ENCODE measurements at regions not wholly inside any gene's neighbourhood (a gene's known extent, or its start where the extent isn't known, plus 50 kb on each side); places are given as distances from the start of the nearest gene placed in this dataset.
A peak's percentile ranks its signal among the peaks of the same experiment; 100 is the strongest.

DNA sequence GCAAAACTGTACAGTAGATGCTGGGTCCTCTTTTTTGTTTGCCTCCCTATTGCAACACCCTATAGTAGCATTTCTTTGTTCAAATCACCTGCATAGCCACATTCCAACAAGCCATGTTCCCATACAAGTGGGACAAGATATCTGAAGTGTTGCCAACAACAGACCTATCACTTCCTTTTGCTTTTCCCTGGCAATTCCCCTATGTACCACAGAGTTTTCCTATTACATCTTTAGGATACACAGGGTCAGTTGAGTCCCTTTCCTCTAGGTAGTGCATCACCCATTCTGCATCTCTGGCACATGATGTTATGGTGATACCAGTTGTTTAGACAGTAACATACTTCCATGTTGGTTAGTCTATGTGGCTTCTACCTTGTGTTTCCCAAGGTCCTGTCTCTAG is 125.1 kb upstream of the FBXL7 start:
- H3K36me3 Mint-ChIP-seq: no peaks in the 10 kb centered on the region
- intact Hi-C loops (cut with micrococcal nuclease): no loop called here
- peaks cover 0 to 1% of the 10 kb centered on the region in 2 donors for H3K27me3 Mint-ChIP-seq
- H3K27me3 ChIP-seq (ENCODE audit: insufficient read depth, low read length): no peaks in the 10 kb centered on the region
- no peaks in the 10 kb centered on the region for H3K9me3 ChIP-seq (ENCODE audit: control insufficient read depth in 1 of 2, low read length in 2 of 2)
- no peak for DNase-seq
- no peaks in the 10 kb centered on the region for H3K4me1 ChIP-seq (ENCODE audit: insufficient read depth, low read length)
- H3K9me3 Mint-ChIP-seq: peaks cover 0 to 13% (median 4%) of the 10 kb centered on the region in 8 donors
- H3K36me3 ChIP-seq (ENCODE audit: insufficient read depth, low read length): no peaks in the 10 kb centered on the region
- peak overlapping the region in 1 of 7 donors; percentile 28 for H3K27ac Mint-ChIP-seq
- H3K4me3 ChIP-seq (ENCODE audit: low read length in 2 of 2): no peak overlapping the region
- H3K4me1 Mint-ChIP-seq: no peaks in the 10 kb centered on the region
- no peak overlapping the region for H3K4me3 Mint-ChIP-seq
- ChIA-PET CTCF (ENCODE audit: partially characterized antibody) (no interaction called here), POLR2A (ENCODE audit: partially characterized antibody) (no interaction called here)
- no peak overlapping the region for H3K27ac ChIP-seq (ENCODE audit: low read depth, low read length)

DNA sequence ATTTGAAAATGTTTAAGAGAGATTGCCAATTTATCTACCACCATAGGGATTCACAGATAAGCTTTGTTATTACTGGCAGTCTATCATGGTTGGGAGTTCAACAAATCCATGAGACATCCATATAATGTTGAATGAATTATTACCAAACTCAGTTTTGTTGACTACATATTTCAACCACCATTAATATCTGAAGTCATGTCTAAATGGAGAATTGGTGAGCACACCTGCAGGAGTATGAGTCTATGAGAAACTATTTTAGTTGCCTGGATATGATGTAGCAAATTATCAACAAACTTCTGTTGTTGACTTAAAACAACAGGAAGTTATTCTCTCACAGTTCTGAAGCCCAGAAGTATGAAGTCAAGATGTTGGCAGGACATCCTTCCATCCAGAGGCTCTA is 126.8 kb upstream of the FBXL7 start:
- intact Hi-C loops (cut with micrococcal nuclease): no loop called here
- Mint-ChIP-seq H3K4me1 (no peaks in the 10 kb centered on the region), H3K27ac (no peak overlapping the region), H3K9me3 (peaks cover 0 to 9% (median 5%) of the 10 kb centered on the region in 8 donors), H3K27me3 (peaks cover 0 to 1% of the 10 kb centered on the region in 2 donors), H3K4me3 (no peak overlapping the region), H3K36me3 (no peaks in the 10 kb centered on the region)
- H3K27ac ChIP-seq (ENCODE audit: low read depth, low read length): no peak overlapping the region
- ChIA-PET POLR2A (ENCODE audit: partially characterized antibody) (no interaction called here), CTCF (ENCODE audit: partially characterized antibody) (no interaction called here)
- H3K9me3 ChIP-seq (ENCODE audit: control insufficient read depth in 1 of 2, low read length in 2 of 2): no peaks in the 10 kb centered on the region
- H3K4me3 ChIP-seq (ENCODE audit: low read length in 2 of 2): no peak overlapping the region
- no peaks in the 10 kb centered on the region for H3K4me1 ChIP-seq (ENCODE audit: insufficient read depth, low read length)
- H3K36me3 ChIP-seq (ENCODE audit: insufficient read depth, low read length): no peaks in the 10 kb centered on the region
- H3K27me3 ChIP-seq (ENCODE audit: insufficient read depth, low read length): no peaks in the 10 kb centered on the region
- no peak for DNase-seq

DNA sequence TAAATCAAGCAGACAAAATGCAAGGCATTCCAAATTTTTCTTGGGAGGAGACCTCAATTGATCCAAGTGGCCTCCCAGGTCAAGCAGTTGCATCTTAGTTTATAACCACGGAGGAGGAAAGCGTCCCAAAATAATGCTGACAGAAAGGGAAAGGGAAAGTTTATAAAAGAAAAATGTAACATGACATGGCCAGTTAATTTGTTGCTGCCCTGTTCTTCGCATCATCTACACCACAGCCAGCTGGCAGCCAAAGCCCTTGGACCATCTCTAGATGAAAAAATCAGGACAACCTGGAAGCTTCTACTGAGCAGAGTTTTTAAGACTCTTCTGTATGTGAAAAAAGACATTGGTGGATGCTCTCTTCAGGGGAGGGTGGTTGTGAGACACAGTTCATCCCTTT is 128.8 kb upstream of the FBXL7 start:
- no peak overlapping the region for H3K4me3 Mint-ChIP-seq
- no peak overlapping the region for H3K27ac Mint-ChIP-seq
- no peaks in the 10 kb centered on the region for H3K36me3 Mint-ChIP-seq
- Histone ChIP-seq H3K9me3 (ENCODE audit: control insufficient read depth in 1 of 2, low read length in 2 of 2) (no peaks in the 10 kb centered on the region), H3K27ac (ENCODE audit: low read depth, low read length) (no peak overlapping the region), H3K4me1 (ENCODE audit: insufficient read depth, low read length) (no peaks in the 10 kb centered on the region), H3K4me3 (ENCODE audit: low read length in 2 of 2) (no peak overlapping the region), H3K27me3 (ENCODE audit: insufficient read depth, low read length) (no peaks in the 10 kb centered on the region), H3K36me3 (ENCODE audit: insufficient read depth, low read length) (no peaks in the 10 kb centered on the region)
- POLR2A ChIA-PET (ENCODE audit: partially characterized antibody): no interaction called here
- CTCF ChIA-PET (ENCODE audit: partially characterized antibody): no interaction called here
- no peaks in the 10 kb centered on the region for H3K4me1 Mint-ChIP-seq
- DNase-seq: no peak
- intact Hi-C loops (cut with micrococcal nuclease): no loop called here
- H3K27me3 Mint-ChIP-seq: peaks cover 0 to 1% of the 10 kb centered on the region in 2 donors
- H3K9me3 Mint-ChIP-seq: peaks cover 0 to 8% (median 6%) of the 10 kb centered on the region in 8 donors

DNA sequence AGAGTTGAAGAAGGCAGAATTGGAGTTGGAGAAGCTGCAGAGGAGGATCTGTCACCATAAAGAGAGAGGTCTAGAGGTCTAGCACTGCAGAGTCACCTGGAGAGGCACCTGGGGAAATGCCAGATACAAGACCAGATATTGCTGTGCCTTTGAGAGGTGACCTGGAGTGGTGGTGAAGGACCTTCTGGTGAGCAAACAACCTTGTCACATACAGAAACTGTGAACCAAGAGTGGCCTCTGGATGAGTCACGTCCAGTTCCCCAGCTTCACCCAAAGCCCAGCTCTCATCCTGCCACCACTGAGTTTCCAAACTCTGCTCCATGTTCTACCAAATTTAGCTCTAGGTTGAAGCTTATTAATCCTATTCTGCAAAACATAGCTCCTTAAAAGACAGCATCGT is 131.1 kb upstream of the FBXL7 start:
- H3K27me3 ChIP-seq (ENCODE audit: insufficient read depth, low read length): no peaks in the 10 kb centered on the region
- Mint-ChIP-seq H3K27ac (no peak overlapping the region), H3K27me3 (peaks cover 0 to 1% of the 10 kb centered on the region in 2 donors), H3K9me3 (peaks cover 0 to 8% (median 4%) of the 10 kb centered on the region in 8 donors), H3K4me3 (no peak overlapping the region), H3K4me1 (no peaks in the 10 kb centered on the region), H3K36me3 (no peaks in the 10 kb centered on the region)
- no peak for DNase-seq
- CTCF ChIA-PET (ENCODE audit: partially characterized antibody): no interaction called here
- POLR2A ChIA-PET (ENCODE audit: partially characterized antibody): no interaction called here
- H3K4me3 ChIP-seq (ENCODE audit: low read length in 2 of 2): no peak overlapping the region
- H3K27ac ChIP-seq (ENCODE audit: low read depth, low read length): no peak overlapping the region
- no peaks in the 10 kb centered on the region for H3K4me1 ChIP-seq (ENCODE audit: insufficient read depth, low read length)
- intact Hi-C loops (cut with micrococcal nuclease): no loop called here
- no peaks in the 10 kb centered on the region for H3K36me3 ChIP-seq (ENCODE audit: insufficient read depth, low read length)
- H3K9me3 ChIP-seq (ENCODE audit: control insufficient read depth in 1 of 2, low read length in 2 of 2): no peaks in the 10 kb centered on the region

DNA sequence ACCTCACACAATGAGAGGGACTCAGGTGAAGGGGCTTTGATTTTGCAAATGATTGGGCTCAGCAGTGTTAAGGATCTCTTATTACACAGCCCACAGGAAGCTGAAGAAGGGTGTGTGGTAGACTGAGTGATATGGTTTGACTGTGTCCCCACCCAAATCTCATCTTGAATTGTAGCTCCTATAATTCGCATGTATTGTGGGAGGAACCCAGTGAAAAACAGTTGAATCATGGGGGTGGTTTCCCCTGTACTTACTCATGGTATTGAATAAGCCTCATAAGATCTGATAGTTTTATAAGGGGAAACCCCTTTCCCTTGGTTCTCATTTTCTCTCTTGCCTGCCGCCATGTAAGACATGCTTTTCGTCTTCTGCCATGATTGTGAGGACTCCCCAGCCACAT is 132.5 kb upstream of the FBXL7 start:
- H3K36me3 ChIP-seq (ENCODE audit: insufficient read depth, low read length): no peaks in the 10 kb centered on the region
- Mint-ChIP-seq H3K9me3 (peaks cover 0 to 6% (median 2%) of the 10 kb centered on the region in 8 donors), H3K4me3 (no peak overlapping the region), H3K27me3 (peaks cover 0 to 1% of the 10 kb centered on the region in 2 donors), H3K27ac (no peak overlapping the region), H3K4me1 (no peaks in the 10 kb centered on the region), H3K36me3 (no peaks in the 10 kb centered on the region)
- H3K4me3 ChIP-seq (ENCODE audit: low read length in 2 of 2): no peak overlapping the region
- ChIA-PET CTCF (ENCODE audit: partially characterized antibody) (no interaction called here), POLR2A (ENCODE audit: partially characterized antibody) (no interaction called here)
- H3K9me3 ChIP-seq (ENCODE audit: control insufficient read depth in 1 of 2, low read length in 2 of 2): no peaks in the 10 kb centered on the region
- intact Hi-C loops (cut with micrococcal nuclease): no loop called here
- no peaks in the 10 kb centered on the region for H3K4me1 ChIP-seq (ENCODE audit: insufficient read depth, low read length)
- no peak for DNase-seq
- H3K27me3 ChIP-seq (ENCODE audit: insufficient read depth, low read length): no peaks in the 10 kb centered on the region
- no peak overlapping the region for H3K27ac ChIP-seq (ENCODE audit: low read depth, low read length)

DNA sequence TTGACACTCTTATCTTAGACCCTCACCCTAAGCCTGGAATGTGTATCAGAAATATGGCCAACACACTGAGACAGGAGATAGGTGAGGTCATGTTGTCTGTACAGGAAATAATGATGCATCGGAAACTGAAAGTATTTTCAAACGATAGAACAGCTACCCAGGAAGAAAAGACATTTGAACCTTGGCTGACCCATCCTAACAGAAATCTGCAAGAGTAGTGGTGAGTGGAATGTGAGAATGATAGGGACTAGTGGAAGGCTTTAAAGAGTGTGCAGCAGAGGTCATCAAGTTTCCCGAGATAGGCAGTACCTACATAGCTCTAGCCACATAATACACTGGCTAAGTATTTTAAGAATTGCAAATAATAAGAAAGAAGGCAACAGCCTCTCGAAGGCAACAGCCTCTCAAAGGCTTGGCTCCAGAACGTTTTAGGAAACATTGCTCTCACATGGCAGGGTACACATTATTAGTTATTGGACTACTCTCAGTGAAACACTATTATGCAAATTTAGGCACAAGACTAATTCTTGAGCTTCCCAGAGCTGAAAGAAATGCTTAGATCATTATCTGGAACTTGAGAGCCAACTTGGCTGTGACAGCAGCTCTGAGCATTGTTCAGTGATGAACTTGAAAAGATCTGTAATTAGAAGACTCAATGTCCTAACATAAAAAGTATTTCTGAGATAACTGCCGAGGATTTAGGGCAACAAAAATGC is 133.1 kb upstream of the FBXL7 start:
- peaks cover 0 to 1% of the 10 kb centered on the region in 2 donors for H3K27me3 Mint-ChIP-seq
- CTCF ChIA-PET (ENCODE audit: partially characterized antibody): no interaction called here
- intact Hi-C loops (cut with micrococcal nuclease): no loop called here

DNA sequence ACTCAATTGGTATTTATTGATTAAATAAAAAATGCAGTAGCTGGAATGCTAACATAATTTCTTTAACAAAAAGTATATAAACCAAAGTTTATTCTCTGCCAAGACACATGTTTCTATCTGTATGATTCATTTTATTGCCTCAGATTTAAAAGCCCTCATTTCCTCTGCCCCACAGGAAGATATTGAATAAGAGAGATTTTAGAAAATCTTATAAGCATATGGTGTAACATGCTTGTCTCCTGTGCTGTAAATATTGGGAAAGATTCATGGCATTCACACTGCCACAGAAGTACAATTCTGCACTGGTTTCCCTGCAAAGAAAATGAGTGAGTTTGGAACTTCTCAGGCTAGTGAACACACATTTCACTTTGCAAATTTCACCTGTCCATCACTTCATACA is 134.9 kb upstream of the FBXL7 start:
- intact Hi-C loops (cut with micrococcal nuclease): no loop called here
- Histone ChIP-seq H3K4me3 (ENCODE audit: low read length in 2 of 2) (no peak overlapping the region), H3K36me3 (ENCODE audit: insufficient read depth, low read length) (no peaks in the 10 kb centered on the region), H3K4me1 (ENCODE audit: insufficient read depth, low read length) (no peaks in the 10 kb centered on the region), H3K9me3 (ENCODE audit: control insufficient read depth in 1 of 2, low read length in 2 of 2) (no peaks in the 10 kb centered on the region), H3K27ac (ENCODE audit: low read depth, low read length) (no peak overlapping the region), H3K27me3 (ENCODE audit: insufficient read depth, low read length) (no peaks in the 10 kb centered on the region)
- H3K36me3 Mint-ChIP-seq: no peaks in the 10 kb centered on the region
- no peak overlapping the region for H3K27ac Mint-ChIP-seq
- ChIA-PET POLR2A (ENCODE audit: partially characterized antibody) (no interaction called here), CTCF (ENCODE audit: partially characterized antibody) (no interaction called here)
- no peak for DNase-seq
- H3K9me3 Mint-ChIP-seq: peaks cover 0 to 8% (median 4%) of the 10 kb centered on the region in 8 donors
- H3K4me3 Mint-ChIP-seq: no peak overlapping the region
- H3K4me1 Mint-ChIP-seq: no peaks in the 10 kb centered on the region
- no peaks in the 10 kb centered on the region for H3K27me3 Mint-ChIP-seq

More for the DNA sequence above, 133.1 kb upstream of the FBXL7 start:
- no peaks in the 10 kb centered on the region for H3K36me3 Mint-ChIP-seq
- Histone ChIP-seq H3K27ac (ENCODE audit: low read depth, low read length) (no peak overlapping the region), H3K4me1 (ENCODE audit: insufficient read depth, low read length) (no peaks in the 10 kb centered on the region), H3K4me3 (ENCODE audit: low read length in 2 of 2) (no peak overlapping the region), H3K27me3 (ENCODE audit: insufficient read depth, low read length) (no peaks in the 10 kb centered on the region), H3K9me3 (ENCODE audit: control insufficient read depth in 1 of 2, low read length in 2 of 2) (no peaks in the 10 kb centered on the region), H3K36me3 (ENCODE audit: insufficient read depth, low read length) (no peaks in the 10 kb centered on the region)
- no peak overlapping the region for H3K27ac Mint-ChIP-seq
- no peak overlapping the region for H3K4me3 Mint-ChIP-seq
- H3K9me3 Mint-ChIP-seq: peaks cover 0 to 6% (median 2%) of the 10 kb centered on the region in 8 donors
- H3K4me1 Mint-ChIP-seq: no peaks in the 10 kb centered on the region
- no peak for DNase-seq
- POLR2A ChIA-PET (ENCODE audit: partially characterized antibody): no interaction called here

DNA sequence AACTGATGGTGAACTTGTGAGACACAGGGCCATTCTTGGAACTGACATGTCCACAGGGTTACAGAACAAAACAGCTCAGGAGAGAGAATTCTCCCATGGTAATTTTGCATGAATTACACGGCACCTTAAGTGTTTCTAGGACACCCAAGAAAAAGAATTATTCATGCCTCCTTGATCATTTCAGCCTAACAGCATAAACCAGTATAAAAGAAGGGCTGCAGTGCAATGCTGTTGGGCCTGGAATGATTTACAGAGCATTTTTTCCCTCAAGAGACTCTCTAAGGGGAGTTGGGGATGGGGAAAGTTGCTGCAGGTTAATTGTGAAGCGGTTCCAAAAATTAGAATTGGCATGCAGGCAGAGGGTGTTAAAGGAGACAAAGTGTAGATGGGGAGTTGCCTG is 136.4 kb upstream of the FBXL7 start:
- Mint-ChIP-seq H3K4me3 (no peak overlapping the region), H3K9me3 (peaks cover 0 to 13% (median 5%) of the 10 kb centered on the region in 8 donors), H3K4me1 (no peaks in the 10 kb centered on the region), H3K27me3 (no peaks in the 10 kb centered on the region), H3K36me3 (no peaks in the 10 kb centered on the region), H3K27ac (no peak overlapping the region)
- no peak overlapping the region for H3K4me3 ChIP-seq (ENCODE audit: low read length in 2 of 2)
- CTCF ChIA-PET (ENCODE audit: partially characterized antibody): no interaction called here
- intact Hi-C loops (cut with micrococcal nuclease): no loop called here
- no peaks in the 10 kb centered on the region for H3K9me3 ChIP-seq (ENCODE audit: control insufficient read depth in 1 of 2, low read length in 2 of 2)
- H3K4me1 ChIP-seq (ENCODE audit: insufficient read depth, low read length): no peaks in the 10 kb centered on the region
- H3K27me3 ChIP-seq (ENCODE audit: insufficient read depth, low read length): no peaks in the 10 kb centered on the region
- no peaks in the 10 kb centered on the region for H3K36me3 ChIP-seq (ENCODE audit: insufficient read depth, low read length)
- POLR2A ChIA-PET (ENCODE audit: partially characterized antibody): no interaction called here
- no peak for DNase-seq
- no peak overlapping the region for H3K27ac ChIP-seq (ENCODE audit: low read depth, low read length)

All from CD4-positive, alpha-beta memory T cell (primary cell).